OCI-M2 (cell line): ENCODE measurements at regions not wholly inside any gene's neighbourhood (a gene's known extent, or its start where the extent isn't known, plus 50 kb on each side); places are given as distances from the start of the nearest gene placed in this dataset.

ENCODE experiments used
- DNase-seq: peaks from one replicate; lab custom pipeline; 2025; ENCODE audit not compliant: unreplicated experiment; lab: John Stamatoyannopoulos, UW

- no peak for DNase-seq
These were observed 75.4 kb upstream of the ZMIZ1 start for GRCh38 chr10:78993261-78993945.

GRCh38 chr10:78995987-78996791 lies 72.6 kb upstream of the ZMIZ1 start:
- DNase-seq: no peak

GRCh38 chr10:78996792-78997129 lies 72.0 kb upstream of the ZMIZ1 start:
- no peak for DNase-seq

GRCh38 chr10:78997635-78998618 lies 70.8 kb upstream of the ZMIZ1 start:
- DNase-seq: no peak

GRCh38 chr10:79001082-79001885 lies 67.5 kb upstream of the ZMIZ1 start:
- DNase-seq: no peak

- no peak for DNase-seq
These were observed 66.4 kb upstream of the ZMIZ1 start for GRCh38 chr10:79002336-79002735.

GRCh38 chr10:79003183-79004100 lies 65.3 kb upstream of the ZMIZ1 start:
- no peak for DNase-seq

- no peak for DNase-seq
These were observed 64.5 kb upstream of the ZMIZ1 start for GRCh38 chr10:79004311-79004710.

- DNase-seq: no peak
These were observed 63.5 kb upstream of the ZMIZ1 start for GRCh38 chr10:79005126-79005810.

GRCh38 chr10:79007018-79007417 lies 61.7 kb upstream of the ZMIZ1 start:
- DNase-seq: no peak

- no peak for DNase-seq
These were observed 61.1 kb upstream of the ZMIZ1 start for GRCh38 chr10:79007421-79008319.

- no peak for DNase-seq
These were observed 59.6 kb upstream of the ZMIZ1 start for GRCh38 chr10:79009145-79009544.

GRCh38 chr10:79012567-79012966 lies 56.2 kb upstream of the ZMIZ1 start:
- DNase-seq: no peak

GRCh38 chr10:79013406-79013987 lies 55.3 kb upstream of the ZMIZ1 start:
- DNase-seq: no peak

- no peak for DNase-seq
These were observed 54.0 kb upstream of the ZMIZ1 start for GRCh38 chr10:79014796-79015195.

GRCh38 chr10:79017882-79018520 lies 50.8 kb upstream of the ZMIZ1 start:
- DNase-seq: no peak

GRCh38 chr10:79018521-79019011 lies 50.2 kb upstream of the ZMIZ1 start:
- no peak for DNase-seq
